SU-DHL-6 (cell line): ENCODE measurements at regions not wholly inside any gene's neighbourhood (a gene's known extent, or its start where the extent isn't known, plus 50 kb on each side); places are given as distances from the start of the nearest gene placed in this dataset.

Experiments used
- EZH2phosphoT487 ChIP-seq: fragments of 200-600 bp; sonication (generic), shearing (Covaris generic); conservative IDR thresholded peaks from 2 replicates; pipeline ENCODE4 v1.6.1; 2018; ENCODE audit warnings: mild to moderate bottlenecking, antibody characterized with exemption, low read length, moderate library complexity, mixed read lengths
- TF ChIP-seq, protein P1 (sequence below): fragments of 200-600 bp; sonication (generic); IDR thresholded peaks from one replicate; pipeline ENCODE4 v1.5.1; 2017; ENCODE audit warnings: antibody characterized with exemption, mild to moderate bottlenecking, low read length, moderate library complexity; ENCODE audit not compliant: insufficient read depth, poor library complexity, severe bottlenecking

DNA sequence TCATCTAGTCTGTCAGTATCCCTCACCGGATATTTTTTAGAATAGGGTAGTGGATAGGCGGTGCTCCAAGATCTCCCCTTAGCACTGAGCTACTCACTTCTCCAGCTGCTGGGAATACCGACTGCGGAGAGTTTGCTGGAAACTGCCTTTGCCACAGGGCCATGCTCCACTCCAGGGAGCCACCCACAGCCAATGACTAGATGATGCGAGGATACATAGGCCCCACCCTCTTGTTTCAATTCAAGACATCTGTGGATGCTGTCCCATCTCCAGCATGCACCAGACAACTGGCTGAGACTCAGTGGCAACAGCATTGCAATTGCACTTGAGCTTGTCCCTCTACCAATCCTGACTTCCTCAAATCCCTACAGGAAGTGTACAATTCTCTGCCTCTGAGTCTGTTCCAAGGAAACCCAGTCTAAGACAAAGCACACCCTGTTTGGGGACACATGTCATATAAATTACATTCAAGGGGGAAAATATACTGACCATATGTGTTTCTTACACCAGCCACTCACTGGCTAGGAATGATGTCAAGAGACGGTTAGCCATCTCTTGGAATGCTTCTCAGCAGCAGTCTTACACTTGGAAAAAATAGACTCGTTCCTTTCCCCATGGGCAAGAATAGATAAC, 312.6 kb upstream of the KIF2A start:
- TF ChIP-seq, protein P1, sequence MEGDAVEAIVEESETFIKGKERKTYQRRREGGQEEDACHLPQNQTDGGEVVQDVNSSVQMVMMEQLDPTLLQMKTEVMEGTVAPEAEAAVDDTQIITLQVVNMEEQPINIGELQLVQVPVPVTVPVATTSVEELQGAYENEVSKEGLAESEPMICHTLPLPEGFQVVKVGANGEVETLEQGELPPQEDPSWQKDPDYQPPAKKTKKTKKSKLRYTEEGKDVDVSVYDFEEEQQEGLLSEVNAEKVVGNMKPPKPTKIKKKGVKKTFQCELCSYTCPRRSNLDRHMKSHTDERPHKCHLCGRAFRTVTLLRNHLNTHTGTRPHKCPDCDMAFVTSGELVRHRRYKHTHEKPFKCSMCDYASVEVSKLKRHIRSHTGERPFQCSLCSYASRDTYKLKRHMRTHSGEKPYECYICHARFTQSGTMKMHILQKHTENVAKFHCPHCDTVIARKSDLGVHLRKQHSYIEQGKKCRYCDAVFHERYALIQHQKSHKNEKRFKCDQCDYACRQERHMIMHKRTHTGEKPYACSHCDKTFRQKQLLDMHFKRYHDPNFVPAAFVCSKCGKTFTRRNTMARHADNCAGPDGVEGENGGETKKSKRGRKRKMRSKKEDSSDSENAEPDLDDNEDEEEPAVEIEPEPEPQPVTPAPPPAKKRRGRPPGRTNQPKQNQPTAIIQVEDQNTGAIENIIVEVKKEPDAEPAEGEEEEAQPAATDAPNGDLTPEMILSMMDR = no peak
- TF ChIP-seq EZH2phosphoT487 = no peak
